Kidney (tissue), 13 donors: ENCODE measurements at regions not wholly inside any gene's neighbourhood (a gene's known extent, or its start where the extent isn't known, plus 50 kb on each side); places are given as distances from the start of the nearest gene placed in this dataset.
"Not testable (repeated sequence)": the region's sequence is repeated elsewhere in the genome, so short reads cannot be mapped to it uniquely, and the experiment has no call there.

Experiments
- DNase-seq, 5 donors: peaks; one replicate each; pipeline ENCODE4 v3.0.0-alpha.2; 2013 to 2020
- FAIRE-seq: peaks from 2 replicates; lab custom pipeline; 2012; peaks lifted over from hg19 to GRCh38; lab: Jason Lieb, UNC
- H3K27ac ChIP-seq, 2 donors: one replicate each; pipeline ENCODE4 v1.7.0; 2013; ENCODE audit warnings: low read depth in 2 of 2, low read length in 2 of 2, inconsistent platforms in 1 of 2
- H3K27me3 ChIP-seq: one replicate; pipeline ENCODE4 v1.7.1; 2013; ENCODE audit warnings: low read length, inconsistent platforms; ENCODE audit not compliant: control insufficient read depth, insufficient read depth
- H3K36me3 ChIP-seq, 3 donors: one replicate each; pipeline versions ENCODE4 v1.7.0 to v1.7.1; 2013; ENCODE audit warnings: low read length in 3 of 3, control low read depth in 1 of 3, inconsistent platforms in 1 of 3; ENCODE audit not compliant: insufficient read depth in 3 of 3, control insufficient read depth in 2 of 3
- H3K4me1 ChIP-seq, 3 donors: one replicate each; pipeline versions ENCODE4 v1.7.0 to v1.7.1; 2013; ENCODE audit warnings: low read length in 3 of 3, inconsistent platforms in 1 of 3, low read depth in 1 of 3; ENCODE audit not compliant: control insufficient read depth in 2 of 3, insufficient read depth in 2 of 3
- H3K4me3 ChIP-seq, 3 donors: one replicate each; pipeline versions ENCODE4 v1.7.0 to v1.8.1; 2013; ENCODE audit warnings: low read length in 3 of 3, control low read depth in 1 of 3, inconsistent platforms in 1 of 3
- H3K9ac ChIP-seq, 3 donors: one replicate each; pipeline versions ENCODE4 v1.7.0 to v1.7.1; 2013; ENCODE audit warnings: low read length in 3 of 3, control low read depth in 1 of 3, inconsistent platforms in 1 of 3
- H3K9me3 ChIP-seq, 3 donors: one replicate each; pipeline versions ENCODE4 v1.7.0 to v1.7.1; 2013; ENCODE audit warnings: low read length in 3 of 3, control low read depth in 1 of 3, inconsistent platforms in 1 of 3; ENCODE audit not compliant: control insufficient read depth in 2 of 3, insufficient read depth in 1 of 3
- CTCF ChIP-seq: IDR thresholded peaks from 3 replicates; pipeline ENCODE4 v1.5.1; 2012; ENCODE audit warnings: mild to moderate bottlenecking, moderate library complexity, borderline replicate concordance; ENCODE audit not compliant: insufficient read depth; ENCODE audit errors: extremely low read depth
- intact Hi-C: fragments of 100-400 bp; cut with DNase I; formaldehyde crosslinking; loops from one replicate; pipeline ENCODE4 v1.11.1; 2022
- donor health status: control.
- donor health status: control.
- donor health status: control.
- donor health status: control.
- donor health status: control.
- donor health status: DM: yes; HTN: yes; CAD: no.
- donor health status: Normal renal cell carcinoma (clear cell type).

GRCh38 chr3:106981392-106981791 lies 395.8 kb upstream of the CCDC54 start:
- intact Hi-C loops, result no loop called here
- no peak overlapping the region for H3K9ac ChIP-seq
- no peak overlapping the region for H3K27ac ChIP-seq
- H3K4me1 ChIP-seq, result no peaks in the 10 kb centered on the region
- H3K36me3 ChIP-seq, result no peaks in the 10 kb centered on the region
- no peaks in the 10 kb centered on the region for H3K9me3 ChIP-seq
- FAIRE-seq, result no peak
- no peak for DNase-seq
- no peaks in the 10 kb centered on the region for H3K27me3 ChIP-seq
- H3K4me3 ChIP-seq, result no peak overlapping the region
- TF ChIP-seq CTCF, result no peak

GRCh38 chr3:106985721-106986120 lies 391.5 kb upstream of the CCDC54 start:
- Histone ChIP-seq H3K9ac (no peak overlapping the region), H3K4me1 (no peaks in the 10 kb centered on the region), H3K9me3 (no peaks in the 10 kb centered on the region), H3K4me3 (no peak overlapping the region), H3K27ac (no peak overlapping the region), H3K27me3 (no peaks in the 10 kb centered on the region), H3K36me3 (no peaks in the 10 kb centered on the region)
- no peak for TF ChIP-seq CTCF
- FAIRE-seq, result no peak
- no peak for DNase-seq
- intact Hi-C loops, result no loop called here

- H3K27ac ChIP-seq, H3K4me3 ChIP-seq, DNase-seq, H3K27me3 ChIP-seq, H3K36me3 ChIP-seq, intact Hi-C loops, FAIRE-seq, H3K9me3 ChIP-seq, H3K4me1 ChIP-seq, H3K9ac ChIP-seq: not testable (repeated sequence)
Measured at GRCh38 chr3:106998841-106999682, 378.2 kb upstream of the CCDC54 start.

- H3K9me3 ChIP-seq, result no peaks in the 10 kb centered on the region
- H3K27me3 ChIP-seq, result no peaks in the 10 kb centered on the region
- no peak overlapping the region for H3K9ac ChIP-seq
- no peak overlapping the region for H3K27ac ChIP-seq
- no peaks in the 10 kb centered on the region for H3K36me3 ChIP-seq
- TF ChIP-seq CTCF, result no peak
- intact Hi-C loops, result no loop called here
- H3K4me3 ChIP-seq, result no peak overlapping the region
- no peak for DNase-seq
- no peaks in the 10 kb centered on the region for H3K4me1 ChIP-seq
- no peak for FAIRE-seq
Measured at GRCh38 chr3:107001635-107002034, 375.6 kb upstream of the CCDC54 start.

GRCh38 chr3:107005352-107005751 lies 371.9 kb upstream of the CCDC54 start:
- H3K4me3 ChIP-seq, DNase-seq, H3K27ac ChIP-seq, H3K9ac ChIP-seq, H3K4me1 ChIP-seq, H3K27me3 ChIP-seq, FAIRE-seq, intact Hi-C loops, H3K36me3 ChIP-seq, H3K9me3 ChIP-seq: not testable (repeated sequence)
